Effector memory CD8-positive, alpha-beta T cell (primary cell): ENCODE measurements at regions not wholly inside any gene's neighbourhood (a gene's known extent, or its start where the extent isn't known, plus 50 kb on each side); places are given as distances from the start of the nearest gene placed in this dataset.

Source experiments
- ATAC-seq: fragments of 150-1000 bp; cut with Tn5 transposase; replicated peaks from 2 replicates; pipeline ENCODE4 v1.10.0; 2021; ENCODE audit warnings: mild to moderate bottlenecking, moderate library complexity
- DNase-seq, 3 experiments: peaks; one replicate each; pipeline ENCODE4 v3.0.0; 2021
- H3K27ac Mint-ChIP-seq, 2 donors: one replicate each; pipeline ENCODE4 v1.8.0; 2022; ENCODE audit warnings: mild to moderate bottlenecking in 2 of 2, mixed read lengths in 2 of 2, moderate library complexity in 2 of 2
- H3K27me3 Mint-ChIP-seq, 2 donors: one replicate each; pipeline ENCODE4 v1.8.0; 2022; ENCODE audit warnings: mixed read lengths in 2 of 2
- H3K36me3 Mint-ChIP-seq: one replicate; pipeline ENCODE4 v1.8.0; 2022; ENCODE audit warnings: mild to moderate bottlenecking, moderate library complexity, mixed read lengths; ENCODE audit not compliant: insufficient read depth
- H3K4me1 Mint-ChIP-seq, 2 donors: one replicate each; pipeline ENCODE4 v1.8.0; 2022; ENCODE audit warnings: low read depth in 2 of 2, mixed read lengths in 2 of 2
- H3K4me3 Mint-ChIP-seq, 2 donors: one replicate each; pipeline ENCODE4 v1.8.0; 2022; ENCODE audit warnings: mild to moderate bottlenecking in 2 of 2, mixed read lengths in 2 of 2, moderate library complexity in 2 of 2
- H3K9me3 Mint-ChIP-seq, 2 donors: one replicate each; pipeline ENCODE4 v1.8.0; 2022; ENCODE audit warnings: mixed read lengths in 2 of 2

DNA sequence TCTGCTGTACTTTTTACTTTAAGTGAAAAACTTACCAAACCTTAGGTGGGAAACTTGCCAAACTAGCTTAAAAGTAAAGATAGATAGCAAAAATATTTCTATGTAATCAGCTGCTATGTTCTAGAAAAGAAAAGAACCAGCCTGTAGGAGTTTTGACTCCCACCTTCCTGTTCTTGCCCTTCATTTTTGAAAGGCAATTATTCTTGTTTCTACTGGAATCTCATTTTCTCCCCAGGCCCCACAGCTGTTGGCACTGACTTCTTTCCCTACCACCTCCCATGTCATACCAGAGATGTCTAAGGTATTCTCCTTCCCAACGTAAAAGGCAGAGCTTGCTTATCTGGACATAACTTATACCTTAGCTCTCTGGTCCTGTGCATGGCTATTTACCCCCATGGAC, 389.7 kb downstream of the ARHGEF28 start:
- no peaks in the 10 kb centered on the region for H3K4me1 Mint-ChIP-seq
- no peak overlapping the region for H3K4me3 Mint-ChIP-seq
- H3K27me3 Mint-ChIP-seq, result peaks cover 45 to 52% of the 10 kb centered on the region in 2 donors
- no peak for DNase-seq
- no peak overlapping the region for H3K27ac Mint-ChIP-seq
- H3K36me3 Mint-ChIP-seq, result no peaks in the 10 kb centered on the region
- H3K9me3 Mint-ChIP-seq, result no peaks in the 10 kb centered on the region
- no peak for ATAC-seq

DNA sequence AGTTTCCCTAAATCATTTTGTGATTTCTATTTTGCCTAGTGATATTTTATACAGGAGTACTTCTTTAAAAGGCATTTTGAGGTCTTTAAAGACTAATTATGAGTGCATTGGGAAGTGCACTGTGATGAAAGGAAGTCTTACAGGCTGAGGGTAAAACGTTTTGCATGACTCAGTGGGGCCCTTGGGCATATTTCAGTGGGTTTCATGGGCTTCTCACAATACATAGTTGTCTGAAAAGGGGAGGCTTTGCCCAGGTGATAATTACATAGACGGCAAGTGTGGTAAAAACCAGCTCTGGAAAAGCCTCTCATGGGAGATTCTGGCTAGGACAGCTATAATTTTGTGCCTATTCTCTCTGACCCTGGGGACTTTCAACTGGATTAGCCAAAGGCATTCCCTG, 387.2 kb downstream of the ARHGEF28 start:
- Mint-ChIP-seq H3K9me3 (no peaks in the 10 kb centered on the region), H3K27me3 (peaks cover 40 to 51% of the 10 kb centered on the region in 2 donors), H3K4me3 (no peak overlapping the region), H3K4me1 (no peaks in the 10 kb centered on the region), H3K27ac (no peak overlapping the region), H3K36me3 (no peaks in the 10 kb centered on the region)
- ATAC-seq (no peak), DNase-seq (no peak)

DNA sequence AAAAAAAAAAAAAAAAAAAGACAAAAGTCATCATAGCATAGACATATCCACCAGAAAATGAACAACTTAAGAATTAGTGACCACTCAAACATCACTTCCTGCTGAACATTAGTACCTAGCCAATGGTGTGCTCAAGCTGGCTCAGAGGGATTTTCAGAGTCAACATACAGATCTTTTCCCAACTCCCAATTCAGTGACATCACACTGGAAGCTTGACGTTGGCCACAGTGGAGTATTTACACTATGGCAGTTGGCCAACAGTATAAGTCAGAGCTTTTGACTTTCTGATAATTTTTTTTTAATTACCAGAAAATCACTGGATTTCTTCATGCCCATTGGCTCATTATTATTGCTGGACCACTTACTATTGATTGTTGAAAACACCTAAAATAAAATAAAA, 383.5 kb downstream of the ARHGEF28 start:
- ATAC-seq (no peak), DNase-seq (no peak)
- H3K27ac Mint-ChIP-seq, result no peak overlapping the region
- no peaks in the 10 kb centered on the region for H3K36me3 Mint-ChIP-seq
- peaks cover 45 to 47% of the 10 kb centered on the region in 2 donors for H3K27me3 Mint-ChIP-seq
- H3K4me3 Mint-ChIP-seq, result no peak overlapping the region
- H3K4me1 Mint-ChIP-seq, result no peaks in the 10 kb centered on the region
- no peaks in the 10 kb centered on the region for H3K9me3 Mint-ChIP-seq

DNA sequence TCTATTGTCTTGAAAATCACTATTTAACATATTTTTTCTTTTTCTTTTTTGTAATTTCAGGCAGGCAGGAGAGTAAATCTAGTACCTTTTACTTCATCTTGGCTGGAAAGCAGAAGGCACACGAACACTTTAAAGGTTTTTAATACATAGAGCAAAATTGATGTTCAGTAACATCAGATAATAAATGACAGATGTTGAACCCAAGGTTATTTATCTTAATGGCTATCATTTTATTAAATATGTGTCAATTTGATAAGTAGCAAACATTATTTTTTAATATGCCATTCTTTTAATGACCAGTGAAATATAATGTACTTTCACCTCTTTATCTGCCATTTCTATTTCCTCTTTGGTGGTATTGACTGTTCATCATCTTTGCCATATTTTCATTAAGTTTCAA, 381.2 kb downstream of the ARHGEF28 start:
- DNase-seq (no peak), ATAC-seq (no peak)
- Mint-ChIP-seq H3K4me3 (no peak overlapping the region), H3K4me1 (no peaks in the 10 kb centered on the region), H3K36me3 (no peaks in the 10 kb centered on the region), H3K27me3 (peaks cover 33 to 36% of the 10 kb centered on the region in 2 donors), H3K27ac (no peak overlapping the region), H3K9me3 (no peaks in the 10 kb centered on the region)

DNA sequence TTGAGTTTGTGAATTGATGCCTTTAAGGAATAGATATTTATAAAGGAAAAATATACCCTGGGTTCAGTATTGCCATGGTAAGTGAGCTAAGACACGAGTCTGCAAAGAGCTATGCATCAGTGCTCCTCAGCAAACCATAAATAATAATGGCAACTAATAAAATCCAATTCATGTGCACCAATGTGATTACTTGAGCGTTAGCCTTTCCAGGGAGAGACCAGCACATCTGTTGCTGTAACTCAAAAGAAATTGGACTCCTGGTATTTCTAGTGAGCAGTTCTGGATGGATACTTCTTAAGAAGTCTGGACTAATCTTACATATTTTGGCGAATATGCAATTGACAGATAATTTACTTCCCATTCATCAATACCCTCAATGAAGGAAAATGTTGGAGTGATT, 373.3 kb downstream of the ARHGEF28 start:
- H3K4me3 Mint-ChIP-seq, result no peak overlapping the region
- H3K36me3 Mint-ChIP-seq, result no peaks in the 10 kb centered on the region
- H3K27me3 Mint-ChIP-seq, result peaks cover 18 to 24% of the 10 kb centered on the region in 2 donors
- no peak for DNase-seq
- ATAC-seq, result no peak
- H3K9me3 Mint-ChIP-seq, result no peaks in the 10 kb centered on the region
- no peaks in the 10 kb centered on the region for H3K4me1 Mint-ChIP-seq
- H3K27ac Mint-ChIP-seq, result no peak overlapping the region

DNA sequence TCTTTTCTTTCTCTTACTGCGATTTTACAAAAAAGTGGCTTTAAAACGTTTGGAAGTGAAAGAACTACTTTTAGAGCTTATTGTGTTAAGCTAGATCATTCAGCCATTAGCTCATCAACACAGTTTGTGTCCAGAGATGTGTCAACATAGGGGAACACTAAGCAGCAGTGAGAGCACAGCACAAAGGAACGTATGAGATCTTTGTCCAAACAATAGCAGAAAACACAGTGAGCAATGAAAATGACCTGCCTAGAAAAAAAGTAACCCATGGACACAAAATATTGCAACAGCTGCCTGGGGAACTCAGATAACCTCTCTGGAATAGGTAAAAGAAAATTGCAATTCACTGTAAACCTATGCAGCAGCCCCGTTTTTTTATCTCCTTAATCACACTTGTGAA, 372.5 kb downstream of the ARHGEF28 start:
- H3K4me3 Mint-ChIP-seq, result no peak overlapping the region
- H3K27ac Mint-ChIP-seq, result no peak overlapping the region
- no peaks in the 10 kb centered on the region for H3K36me3 Mint-ChIP-seq
- H3K9me3 Mint-ChIP-seq, result peaks cover 0 to 3% of the 10 kb centered on the region in 2 donors
- ATAC-seq, result no peak
- H3K27me3 Mint-ChIP-seq, result peaks cover 23 to 30% of the 10 kb centered on the region in 2 donors
- H3K4me1 Mint-ChIP-seq, result no peaks in the 10 kb centered on the region
- no peak for DNase-seq

DNA sequence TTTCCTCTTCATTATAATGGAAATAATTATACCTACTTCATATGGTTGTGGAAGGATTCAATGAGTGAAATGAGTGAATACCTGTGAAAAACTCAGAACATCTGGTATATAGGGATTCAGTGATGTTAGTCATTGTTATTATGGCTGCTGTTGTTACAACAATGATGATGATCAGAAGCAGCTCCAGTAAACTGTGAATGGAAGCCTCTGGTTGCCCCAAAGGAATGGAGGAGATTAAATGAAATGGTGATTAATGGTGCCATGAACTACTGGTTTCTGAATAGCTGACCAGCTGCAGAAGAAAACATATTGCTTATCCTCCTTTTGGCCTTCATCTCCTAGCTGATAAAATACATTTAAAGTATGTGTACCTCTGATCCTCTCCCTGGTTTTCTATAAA, 372.0 kb downstream of the ARHGEF28 start:
- no peak for ATAC-seq
- DNase-seq, result no peak
- Mint-ChIP-seq H3K27ac (no peak overlapping the region), H3K4me1 (no peaks in the 10 kb centered on the region), H3K36me3 (no peaks in the 10 kb centered on the region), H3K9me3 (peaks cover 0 to 3% of the 10 kb centered on the region in 2 donors), H3K4me3 (no peak overlapping the region), H3K27me3 (peaks cover 25 to 34% of the 10 kb centered on the region in 2 donors)

DNA sequence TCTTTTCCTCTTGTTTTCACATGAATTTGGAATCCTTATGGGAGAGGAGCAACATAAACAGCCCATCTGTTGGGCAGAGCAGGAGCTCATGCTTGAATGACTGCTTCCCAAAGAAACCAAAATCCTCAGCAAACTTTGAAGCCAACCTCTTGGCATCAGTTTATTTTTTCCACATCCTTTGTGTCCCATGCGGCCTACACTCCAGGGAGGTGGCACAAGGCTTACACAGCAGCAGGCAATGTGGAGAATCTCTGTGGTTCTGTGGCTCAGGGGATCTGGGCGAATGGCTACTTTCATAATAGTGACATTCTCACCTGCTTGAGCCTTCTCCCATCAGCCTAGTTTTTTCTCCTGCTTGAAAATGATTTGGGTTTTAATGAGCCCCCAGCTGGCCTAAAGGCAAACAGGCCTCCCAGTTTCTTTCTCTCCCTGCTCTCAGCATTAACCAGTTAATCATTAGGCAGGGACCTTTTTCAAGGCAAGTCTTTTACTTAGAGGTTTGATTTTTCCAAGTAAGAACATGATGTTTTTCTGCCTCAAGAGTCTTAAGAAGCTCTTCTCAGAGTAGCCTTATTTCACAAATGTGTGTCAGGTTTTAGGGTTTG, 370.3 kb downstream of the ARHGEF28 start:
- ATAC-seq, result no peak
- Mint-ChIP-seq H3K4me1 (no peaks in the 10 kb centered on the region), H3K27me3 (peaks cover 35 to 51% of the 10 kb centered on the region in 2 donors), H3K4me3 (no peak overlapping the region), H3K9me3 (peaks cover 0 to 3% of the 10 kb centered on the region in 2 donors), H3K27ac (no peak overlapping the region), H3K36me3 (no peaks in the 10 kb centered on the region)
- DNase-seq, result no peak

DNA sequence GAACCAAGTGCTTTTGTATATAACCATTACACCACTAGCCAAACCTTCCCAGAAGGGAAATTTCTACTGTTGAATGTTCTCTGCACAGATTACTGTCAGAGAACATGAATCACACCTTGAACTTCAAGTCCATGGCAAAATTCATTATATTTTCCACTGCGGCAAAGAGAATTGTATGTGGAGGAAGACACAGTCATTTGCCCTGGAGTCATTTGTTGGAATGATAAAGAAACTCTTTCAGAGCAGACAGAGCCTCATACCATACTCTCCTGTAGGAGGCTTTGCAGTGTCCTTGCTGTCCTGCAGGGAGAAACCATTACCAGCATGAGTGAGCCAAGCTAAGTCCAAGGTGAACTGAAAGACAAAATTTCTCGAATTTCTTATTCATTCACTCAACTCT, 369.0 kb downstream of the ARHGEF28 start:
- Mint-ChIP-seq H3K27me3 (peaks cover 46 to 54% of the 10 kb centered on the region in 2 donors), H3K4me3 (no peak overlapping the region), H3K4me1 (no peaks in the 10 kb centered on the region), H3K36me3 (no peaks in the 10 kb centered on the region), H3K9me3 (peaks cover 0 to 3% of the 10 kb centered on the region in 2 donors), H3K27ac (no peak overlapping the region)
- DNase-seq, result no peak
- no peak for ATAC-seq
